A549 (cell line): ENCODE measurements at regions not wholly inside any gene's neighbourhood (a gene's known extent, or its start where the extent isn't known, plus 50 kb on each side); places are given as distances from the start of the nearest gene placed in this dataset.

Experiments used
- ATAC-seq, 2 experiments: fragments of 200-7000 bp in 1 of 2; fragments of >200 bp in 1 of 2; cut with Nextera tagmentation in 1 of 2; cut with Tn5 transposase in 1 of 2; 3 replicates each; pipeline versions ENCODE4 v1.8.0 to v1.9.1; 2018 to 2020; ENCODE audit warnings: mild to moderate bottlenecking in 1 of 2, moderate library complexity in 1 of 2
- CTCF ChIA-PET: fragments of 300-600 bp; sonication (Branson Sonifier 250); formaldehyde crosslinking; extraction: SDS; loops from one replicate; lab custom pipeline; 2021; ENCODE audit warnings: antibody characterized with exemption, inconsistent platforms; lab: Yijun Ruan, JAX
- POLR2A ChIA-PET: fragments of 350-600 bp; formaldehyde crosslinking; extraction: SDS; loops from one replicate; lab custom pipeline; 2021; ENCODE audit warnings: antibody characterized with exemption, inconsistent platforms; lab: Yijun Ruan, JAX
- DNase-seq, 2 experiments: peaks; one replicate each; pipeline versions ENCODE4 v3.0.0 to v3.0.0-alpha.2; 2011 to 2016; ENCODE audit warnings: low read depth in 1 of 2, low spot score in 1 of 2
- FAIRE-seq: peaks from 2 replicates; lab custom pipeline; 2011; peaks lifted over from hg19 to GRCh38; lab: Jason Lieb, UNC
- H3K27ac ChIP-seq, 2 experiments: fragments of >200 bp; sonication (Bioruptor Twin); formaldehyde crosslinking; 3 replicates each; pipeline ENCODE4 v1.5.1; 2016 to 2017
- H3K4me1 ChIP-seq: fragments of >200 bp; sonication (Bioruptor Twin); formaldehyde crosslinking; 3 replicates; pipeline ENCODE4 v1.6.1; 2016
- H3K4me2 ChIP-seq: fragments of >200 bp; sonication (Bioruptor Twin); formaldehyde crosslinking; 3 replicates; pipeline ENCODE4 v1.6.1; 2016
- H3K4me3 ChIP-seq: fragments of >200 bp; sonication (Bioruptor Twin); formaldehyde crosslinking; 3 replicates; pipeline ENCODE4 v1.5.1; 2016
- H3K9me3 ChIP-seq: fragments of >200 bp; sonication (Bioruptor Twin); formaldehyde crosslinking; 3 replicates; pipeline ENCODE4 v1.6.1; 2016
- BHLHE40 ChIP-seq: IDR thresholded peaks from 2 replicates; pipeline ENCODE4 v1.6.1; 2012; ENCODE audit warnings: low read depth, low read length, inconsistent platforms
- CBX8 ChIP-seq: fragments of 200-600 bp; sonication (generic); IDR thresholded peaks from 2 replicates; pipeline ENCODE4 v1.6.1; 2016
- E2F6 ChIP-seq: IDR thresholded peaks from 2 replicates; pipeline ENCODE4 v1.6.1; 2012; ENCODE audit warnings: low read depth, borderline replicate concordance
- FOSB ChIP-seq: fragments of 250-450 bp; sonication (Bioruptor Pico); IDR thresholded peaks from 2 replicates; pipeline ENCODE4 v1.5.0; 2020; ENCODE audit warnings: mild to moderate bottlenecking, moderate library complexity
- FOSL2 ChIP-seq, 2 experiments: fragments of 450-650 bp in 1 of 2; fragments of >200 bp in 1 of 2; sonication (Bioruptor Twin) in 1 of 2; formaldehyde crosslinking; IDR thresholded peaks; 2 replicates each; pipeline versions ENCODE4 v1.5.0 to v1.6.1; 2016 to 2020; ENCODE audit warnings: mild to moderate bottlenecking in 1 of 2, moderate library complexity in 1 of 2
- HES2 ChIP-seq: fragments of >200 bp; sonication (Bioruptor Twin); formaldehyde crosslinking; IDR thresholded peaks from 2 replicates; pipeline ENCODE4 v1.6.1; 2016
- HEYL ChIP-seq: fragments of 250-450 bp; sonication (Bioruptor Pico); IDR thresholded peaks from 2 replicates; pipeline ENCODE4 v1.8.0; 2021; ENCODE audit warnings: mild to moderate bottlenecking, moderate library complexity
- HMGXB4 ChIP-seq: fragments of 250-450 bp; sonication (Bioruptor Pico); IDR thresholded peaks from 2 replicates; pipeline ENCODE4 v1.5.0; 2021; ENCODE audit warnings: mild to moderate bottlenecking, moderate library complexity, borderline replicate concordance
- HOXB5 ChIP-seq: fragments of 250-450 bp; sonication (Bioruptor Pico); IDR thresholded peaks from 2 replicates; pipeline ENCODE4 v1.5.0; 2020; ENCODE audit warnings: mild to moderate bottlenecking, moderate library complexity
- KDM1A ChIP-seq: fragments of 200-600 bp; sonication (generic); IDR thresholded peaks from 2 replicates; pipeline ENCODE4 v1.6.1; 2016; ENCODE audit warnings: low read depth, mild to moderate bottlenecking
- MAZ ChIP-seq: fragments of 150-350 bp; IDR thresholded peaks from 2 replicates; pipeline ENCODE4 v1.6.1; 2014; ENCODE audit warnings: antibody characterized with exemption, low read depth, low read length, borderline replicate concordance
- NFE2L2 ChIP-seq: fragments of 150-350 bp; conservative IDR thresholded peaks from 2 replicates; pipeline ENCODE4 v1.6.1; 2014; ENCODE audit warnings: low read length
- NR3C1 ChIP-seq: fragments of >200 bp; sonication (Bioruptor Twin); formaldehyde crosslinking; IDR thresholded peaks from 3 replicates; pipeline ENCODE4 v1.6.1; 2017
- PBX3 ChIP-seq: IDR thresholded peaks from 2 replicates; pipeline ENCODE4 v1.6.1; 2012
- PHF8 ChIP-seq: fragments of 200-600 bp; sonication (generic); IDR thresholded peaks from 2 replicates; pipeline ENCODE4 v1.6.1; 2016; ENCODE audit warnings: low read depth, mild to moderate bottlenecking, antibody characterized with exemption, moderate library complexity, borderline replicate concordance
- RAD21 ChIP-seq, 2 experiments: fragments of >200 bp in 1 of 2; sonication (Bioruptor Twin) in 1 of 2; formaldehyde crosslinking in 1 of 2; IDR thresholded peaks in 1 of 2; conservative IDR thresholded peaks in 1 of 2; 2 replicates in 1 of 2; 3 replicates in 1 of 2; pipeline ENCODE4 v1.6.1; 2012 to 2018; ENCODE audit warnings: inconsistent platforms in 1 of 2
- RCOR1 ChIP-seq: fragments of 150-350 bp; IDR thresholded peaks from 2 replicates; pipeline ENCODE4 v1.6.1; 2014; ENCODE audit warnings: antibody characterized with exemption, low read length, low read depth
- TFCP2L1 ChIP-seq: fragments of 250-450 bp; sonication (Bioruptor Pico); IDR thresholded peaks from 2 replicates; pipeline ENCODE4 v1.5.0; 2021; ENCODE audit warnings: mild to moderate bottlenecking
- TP53 ChIP-seq: fragments of 250-450 bp; sonication (Bioruptor Pico); IDR thresholded peaks from 2 replicates; pipeline ENCODE4 v1.5.0; 2021; ENCODE audit warnings: mild to moderate bottlenecking, moderate library complexity
- ZC3H11A ChIP-seq: fragments of 450-650 bp; IDR thresholded peaks from 2 replicates; pipeline ENCODE4 v1.6.1; 2014; ENCODE audit warnings: antibody characterized with exemption, mild to moderate bottlenecking
- ZFP36 ChIP-seq: fragments of 450-650 bp; IDR thresholded peaks from 2 replicates; pipeline ENCODE4 v1.6.1; 2014; ENCODE audit warnings: borderline replicate concordance; ENCODE audit not compliant: partially characterized antibody
- ZNF302 ChIP-seq: fragments of 250-450 bp; sonication (Bioruptor Pico); IDR thresholded peaks from 2 replicates; pipeline ENCODE4 v1.9.0; 2021; ENCODE audit warnings: inconsistent platforms, mild to moderate bottlenecking, moderate library complexity
- WGBS: methylation state at CpG from one replicate; pipeline ENCODE4 v1.1.6; 2017; ENCODE audit errors: missing lambda C conversion rate; 5-methylcytosine and 5-hydroxymethylcytosine counted together

- 45% methylated on average over 6 of the region's 6 CpGs for WGBS
These were observed 60.7 kb downstream of the CXCR4 start for GRCh38 chr2:136057023-136057801.

GRCh38 chr2:136055929-136056688 is 61.8 kb downstream of the CXCR4 start:
- H3K4me3 ChIP-seq: no peak overlapping the region
- no peak overlapping the region for H3K27ac ChIP-seq
- no peak for ATAC-seq
- ChIA-PET CTCF (interaction anchor here (1.0 kb wide), 1 partner anchor 35 kb away, joined by 3 read pairs; no protein-coding TSS in a partner anchor), POLR2A (no interaction called here)
- no peak for DNase-seq
- WGBS: 20% methylated on average over 6 of the region's 6 CpGs
- TF ChIP-seq TP53 (CRISPR knock-in tag) (no peak), FOSL2 (IDR thresholded peaks at IDR 0.05) (no peak), FOSL2 (CRISPR knock-in tag; IDR thresholded peaks at IDR 0.05) (no peak), BHLHE40 (no peak), HES2 (no peak), PHF8 (no peak), NFE2L2 (no peak), HOXB5 (CRISPR knock-in tag) (no peak), RCOR1 (no peak), MAZ (no peak), HMGXB4 (no peak), NR3C1 (no peak), RAD21 (conservative IDR thresholded peaks at IDR 0.05 in 1 of 2, IDR thresholded peaks at IDR 0.05 in 1 of 2) (no peak), KDM1A (no peak), FOSB (no peak), HEYL (CRISPR knock-in tag) (no peak), CBX8 (no peak), ZC3H11A (no peak)
- no peaks in the 10 kb centered on the region for H3K4me1 ChIP-seq
- H3K9me3 ChIP-seq: no peaks in the 10 kb centered on the region
- no peak overlapping the region for H3K4me2 ChIP-seq
- FAIRE-seq: no peak

More at GRCh38 chr2:136057023-136057801, 60.7 kb downstream of the CXCR4 start:
- ChIA-PET CTCF (interaction anchor here (1.0 kb wide), 1 partner anchor 33 kb away, joined by 3 read pairs; no protein-coding TSS in a partner anchor), POLR2A (no interaction called here)
- Histone ChIP-seq H3K27ac (no peak overlapping the region), H3K4me3 (no peak overlapping the region), H3K9me3 (no peaks in the 10 kb centered on the region), H3K4me1 (no peaks in the 10 kb centered on the region), H3K4me2 (no peak overlapping the region)
- no peak for DNase-seq
- TF ChIP-seq BHLHE40: no peak
- no peak for TF ChIP-seq PBX3
- no peak for TF ChIP-seq ZNF302
- no peak for TF ChIP-seq HOXB5 (CRISPR knock-in tag)
- TF ChIP-seq E2F6: no peak
- no peak for TF ChIP-seq TFCP2L1
- no peak for TF ChIP-seq ZFP36
- TF ChIP-seq MAZ: no peak
- no peak for FAIRE-seq
- no peak for ATAC-seq
